VCaP (cell line): ENCODE measurements at regions not wholly inside any gene's neighbourhood (a gene's known extent, or its start where the extent isn't known, plus 50 kb on each side); places are given as distances from the start of the nearest gene placed in this dataset.

ENCODE experiments used
- H3K27ac ChIP-seq: fragments of 450-650 bp; 2 replicates; pipeline ENCODE4 v1.5.1; 2017
- CTCF ChIP-seq: fragments of 450-650 bp; conservative IDR thresholded peaks from 2 replicates; pipeline ENCODE4 v1.5.1; 2017; ENCODE audit warnings: mild to moderate bottlenecking, moderate library complexity

GRCh38 chr6:49070411-49070810, 392.6 kb downstream of the MMUT start:
- H3K27ac ChIP-seq = no peak overlapping the region
- no peak for TF ChIP-seq CTCF

- no peak overlapping the region for H3K27ac ChIP-seq
- no peak for TF ChIP-seq CTCF
These were observed 408.7 kb downstream of the MMUT start for GRCh38 chr6:49054311-49054710.

- no peak overlapping the region for H3K27ac ChIP-seq
- TF ChIP-seq CTCF = no peak
These were observed 410.2 kb downstream of the MMUT start for GRCh38 chr6:49052901-49053300.

GRCh38 chr6:49051281-49051680, 411.8 kb downstream of the MMUT start:
- TF ChIP-seq CTCF = no peak
- H3K27ac ChIP-seq = no peak overlapping the region

- no peak for TF ChIP-seq CTCF
These were observed 412.5 kb downstream of the MMUT start for GRCh38 chr6:49050584-49050983.

GRCh38 chr6:49038294-49038822, 424.7 kb downstream of the MMUT start:
- no peak overlapping the region for H3K27ac ChIP-seq
- no peak for TF ChIP-seq CTCF

More at GRCh38 chr6:49050584-49050983, 412.5 kb downstream of the MMUT start:
- no peak overlapping the region for H3K27ac ChIP-seq

- no peak for TF ChIP-seq CTCF
- H3K27ac ChIP-seq = no peak overlapping the region
These were observed 432.6 kb downstream of the MMUT start for GRCh38 chr6:49030251-49031020.
